Upper lobe of right lung (tissue), 1 donor: ENCODE measurements at regions not wholly inside any gene's neighbourhood (a gene's known extent, or its start where the extent isn't known, plus 50 kb on each side); places are given as distances from the start of the nearest gene placed in this dataset.

ENCODE experiments used
- ATAC-seq: fragments of 200-7000 bp; cut with Tn5 transposase; one replicate; pipeline ENCODE4 v1.9.1; 2020; ENCODE audit warnings: mild to moderate bottlenecking, moderate library complexity
- DNase-seq: peaks from one replicate; pipeline ENCODE4 v3.0.0-alpha.2; 2020
- H3K27ac ChIP-seq: fragments of 200-600 bp; one replicate; pipeline ENCODE4 v1.8.0; 2022
- H3K27me3 ChIP-seq: fragments of 200-600 bp; one replicate; pipeline ENCODE4 v1.8.0; 2022; ENCODE audit warnings: mild to moderate bottlenecking
- H3K36me3 ChIP-seq: fragments of 200-600 bp; one replicate; pipeline ENCODE4 v1.8.0; 2022
- H3K4me1 ChIP-seq: fragments of 200-600 bp; one replicate; pipeline ENCODE4 v1.8.0; 2022
- H3K4me3 ChIP-seq: fragments of 200-600 bp; one replicate; pipeline ENCODE4 v1.8.0; 2022; ENCODE audit warnings: mild to moderate bottlenecking
- H3K9me3 ChIP-seq: fragments of 200-600 bp; one replicate; pipeline ENCODE4 v1.8.0; 2022
- intact Hi-C: fragments of 100-400 bp; cut with DNase I; formaldehyde crosslinking; loops from one replicate; pipeline ENCODE4 v1.11.0; 2022
- TF ChIP-seq, protein P1 (sequence below): fragments of 200-600 bp; IDR thresholded peaks from one replicate; pipeline ENCODE4 v1.8.0; 2022; ENCODE audit warnings: antibody characterized with exemption
- donor health status: DM: no; HTN: yes; CAD: no; lungs with severe emphysema.

DNA sequence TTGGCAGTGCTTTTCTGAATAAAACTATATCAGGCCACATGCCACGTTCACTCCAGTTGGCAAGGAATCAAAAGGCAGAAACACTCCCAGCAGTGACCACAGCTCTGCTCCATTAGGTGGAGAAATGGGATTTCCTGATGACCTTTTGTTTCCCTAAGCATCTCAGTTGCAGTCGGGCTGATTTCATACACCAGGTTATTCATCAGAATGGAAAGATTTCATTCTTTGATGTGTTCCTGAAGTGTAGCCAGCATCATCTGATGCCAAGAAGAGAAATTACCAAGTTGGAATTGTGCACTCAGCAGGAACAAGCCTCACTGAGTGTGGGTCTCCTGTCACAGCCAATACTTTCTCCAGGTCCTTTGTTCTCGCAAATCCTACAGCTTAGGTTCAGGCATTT lies 193.7 kb downstream of the SPATA18 start:
- Histone ChIP-seq H3K9me3 (no peaks in the 10 kb centered on the region), H3K27me3 (no peaks in the 10 kb centered on the region), H3K27ac (no peak overlapping the region), H3K4me3 (no peak overlapping the region), H3K36me3 (no peaks in the 10 kb centered on the region), H3K4me1 (no peaks in the 10 kb centered on the region)
- TF ChIP-seq, protein P1, sequence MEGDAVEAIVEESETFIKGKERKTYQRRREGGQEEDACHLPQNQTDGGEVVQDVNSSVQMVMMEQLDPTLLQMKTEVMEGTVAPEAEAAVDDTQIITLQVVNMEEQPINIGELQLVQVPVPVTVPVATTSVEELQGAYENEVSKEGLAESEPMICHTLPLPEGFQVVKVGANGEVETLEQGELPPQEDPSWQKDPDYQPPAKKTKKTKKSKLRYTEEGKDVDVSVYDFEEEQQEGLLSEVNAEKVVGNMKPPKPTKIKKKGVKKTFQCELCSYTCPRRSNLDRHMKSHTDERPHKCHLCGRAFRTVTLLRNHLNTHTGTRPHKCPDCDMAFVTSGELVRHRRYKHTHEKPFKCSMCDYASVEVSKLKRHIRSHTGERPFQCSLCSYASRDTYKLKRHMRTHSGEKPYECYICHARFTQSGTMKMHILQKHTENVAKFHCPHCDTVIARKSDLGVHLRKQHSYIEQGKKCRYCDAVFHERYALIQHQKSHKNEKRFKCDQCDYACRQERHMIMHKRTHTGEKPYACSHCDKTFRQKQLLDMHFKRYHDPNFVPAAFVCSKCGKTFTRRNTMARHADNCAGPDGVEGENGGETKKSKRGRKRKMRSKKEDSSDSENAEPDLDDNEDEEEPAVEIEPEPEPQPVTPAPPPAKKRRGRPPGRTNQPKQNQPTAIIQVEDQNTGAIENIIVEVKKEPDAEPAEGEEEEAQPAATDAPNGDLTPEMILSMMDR = no peak
- no peak for ATAC-seq
- no peak for DNase-seq
- intact Hi-C loops = no loop called here

DNA sequence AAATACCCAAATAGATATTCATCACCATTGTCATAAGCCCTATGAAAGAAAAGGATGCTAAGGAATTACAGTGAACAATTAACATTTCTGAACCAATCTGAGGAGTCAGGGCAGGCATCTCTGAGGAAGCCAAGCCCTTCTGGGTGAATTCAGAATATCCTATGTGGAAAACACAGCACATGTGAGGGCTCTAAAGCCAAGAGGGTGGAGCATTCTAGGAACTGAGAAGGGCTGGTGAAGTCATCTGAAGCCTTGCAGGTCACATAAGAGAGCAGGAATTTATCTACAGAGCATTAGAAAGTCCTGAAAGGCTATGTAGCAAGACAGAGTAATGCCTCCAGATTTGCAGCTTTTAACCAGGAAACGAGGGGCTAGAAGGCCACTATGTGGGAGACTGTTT lies 195.7 kb downstream of the SPATA18 start:
- TF ChIP-seq, protein P1 = no peak
- ATAC-seq = no peak
- Histone ChIP-seq H3K36me3 (no peaks in the 10 kb centered on the region), H3K27ac (no peak overlapping the region), H3K4me1 (no peaks in the 10 kb centered on the region), H3K4me3 (no peak overlapping the region), H3K9me3 (no peaks in the 10 kb centered on the region), H3K27me3 (no peaks in the 10 kb centered on the region)
- DNase-seq = no peak
- intact Hi-C loops = no loop called here

DNA sequence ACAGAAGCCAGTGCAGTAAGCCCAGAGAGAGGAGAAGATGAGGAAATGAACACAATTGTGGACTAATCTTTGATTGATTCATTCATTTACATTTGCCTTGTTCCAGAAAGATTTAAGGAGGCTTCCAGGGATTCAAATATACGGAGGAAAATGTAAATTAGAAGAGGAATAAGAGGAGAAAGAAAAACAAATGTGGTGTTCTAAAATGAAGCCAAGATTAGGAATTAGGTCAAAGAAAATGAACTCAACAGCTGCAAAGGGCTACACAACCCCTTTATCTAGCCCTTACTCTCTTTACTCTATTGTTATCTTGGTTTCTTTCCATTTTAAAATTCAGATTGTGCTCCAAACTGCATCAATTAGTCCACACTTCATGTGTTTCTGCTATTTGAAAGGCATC lies 196.8 kb downstream of the SPATA18 start:
- H3K36me3 ChIP-seq = no peaks in the 10 kb centered on the region
- TF ChIP-seq, protein P1 = no peak
- H3K4me3 ChIP-seq = no peak overlapping the region
- no peaks in the 10 kb centered on the region for H3K4me1 ChIP-seq
- no peaks in the 10 kb centered on the region for H3K27me3 ChIP-seq
- intact Hi-C loops = no loop called here
- no peak overlapping the region for H3K27ac ChIP-seq
- no peak for ATAC-seq
- H3K9me3 ChIP-seq = no peaks in the 10 kb centered on the region
- DNase-seq = no peak

DNA sequence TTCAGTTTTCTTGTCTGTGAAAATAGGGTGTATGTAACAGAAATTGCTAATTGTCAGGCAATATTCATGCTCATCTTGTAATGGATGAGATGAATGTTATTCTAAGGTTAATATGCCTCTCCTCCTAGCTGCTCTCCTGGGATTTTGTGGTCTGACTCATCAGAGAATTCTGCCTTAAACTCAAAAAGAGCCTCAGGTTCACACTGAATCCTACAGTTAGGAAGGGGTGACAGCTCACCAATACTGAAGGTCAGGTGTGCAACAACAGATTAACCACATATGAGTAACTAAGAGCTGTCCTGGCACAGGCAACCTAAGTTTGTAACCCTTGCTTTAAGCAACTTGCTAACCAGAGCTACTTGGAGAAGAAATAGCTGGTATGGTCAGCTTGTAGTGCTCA lies 197.7 kb downstream of the SPATA18 start:
- intact Hi-C loops = no loop called here

DNA sequence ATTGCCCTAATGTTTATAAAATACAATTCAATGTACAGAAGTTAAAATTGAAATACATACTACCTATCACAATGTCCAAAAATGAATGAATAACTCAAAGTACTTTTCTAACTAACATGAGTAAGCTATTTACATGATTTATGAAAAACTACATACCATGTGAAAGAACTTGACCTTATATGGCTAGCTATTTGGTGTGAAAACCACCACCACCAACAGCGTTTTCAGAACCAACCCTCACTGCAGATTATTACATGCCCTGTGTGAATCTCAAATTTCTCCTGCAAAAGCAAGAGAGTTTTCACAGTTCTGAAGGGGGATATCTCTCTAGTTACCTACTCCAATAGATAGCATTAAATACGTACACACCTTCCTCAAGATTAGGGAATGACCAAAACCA lies 198.5 kb downstream of the SPATA18 start:
- H3K36me3 ChIP-seq = no peaks in the 10 kb centered on the region
- no peaks in the 10 kb centered on the region for H3K9me3 ChIP-seq
- TF ChIP-seq, protein P1 = no peak
- no peaks in the 10 kb centered on the region for H3K27me3 ChIP-seq
- no peaks in the 10 kb centered on the region for H3K4me1 ChIP-seq
- H3K4me3 ChIP-seq = no peak overlapping the region
- DNase-seq (no peak), ATAC-seq (no peak)
- no peak overlapping the region for H3K27ac ChIP-seq
- intact Hi-C loops = no loop called here

More for the DNA sequence above, 197.7 kb downstream of the SPATA18 start:
- no peak overlapping the region for H3K4me3 ChIP-seq
- H3K27ac ChIP-seq = no peak overlapping the region
- no peaks in the 10 kb centered on the region for H3K4me1 ChIP-seq
- ATAC-seq = no peak
- no peaks in the 10 kb centered on the region for H3K9me3 ChIP-seq
- TF ChIP-seq, protein P1 = no peak
- H3K36me3 ChIP-seq = no peaks in the 10 kb centered on the region
- no peak for DNase-seq
- H3K27me3 ChIP-seq = no peaks in the 10 kb centered on the region

DNA sequence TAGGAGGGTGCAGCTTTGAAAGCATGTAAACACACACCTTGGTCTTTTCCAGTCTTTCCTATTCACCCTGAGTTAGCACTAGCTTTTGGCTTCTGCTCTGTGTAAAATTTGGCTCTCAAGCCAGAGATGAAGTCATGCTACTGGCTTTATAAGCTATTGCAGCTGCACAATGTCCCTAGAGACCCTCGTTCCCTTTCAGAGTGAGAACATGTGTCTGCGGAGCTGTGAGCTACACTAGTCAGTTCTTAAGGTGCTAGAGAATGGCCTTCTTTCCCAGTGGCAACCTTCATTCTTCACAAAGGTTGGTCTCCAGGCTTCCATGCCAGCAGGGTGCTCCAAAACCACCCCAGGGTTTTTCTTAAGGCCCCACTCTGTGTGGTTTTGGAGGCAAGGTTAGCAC lies 199.1 kb downstream of the SPATA18 start:
- no peaks in the 10 kb centered on the region for H3K27me3 ChIP-seq
- no peaks in the 10 kb centered on the region for H3K4me1 ChIP-seq
- intact Hi-C loops = no loop called here
- H3K9me3 ChIP-seq = no peaks in the 10 kb centered on the region
- H3K36me3 ChIP-seq = no peaks in the 10 kb centered on the region
- DNase-seq (no peak), ATAC-seq (no peak)
- no peak overlapping the region for H3K27ac ChIP-seq
- TF ChIP-seq, protein P1 = no peak
- no peak overlapping the region for H3K4me3 ChIP-seq
